GM12878 (cell line): ENCODE measurements at regions not wholly inside any gene's neighbourhood (a gene's known extent, or its start where the extent isn't known, plus 50 kb on each side); places are given as distances from the start of the nearest gene placed in this dataset.
A peak's percentile ranks its signal among the peaks of the same experiment; 100 is the strongest.

Source experiments
- ATAC-seq: fragments of 200-7000 bp; cut with Tn5 transposase; 3 replicates; pipeline ENCODE4 v1.9.1; 2020; ENCODE audit warnings: mild to moderate bottlenecking, moderate library complexity
- BruUV-seq: library from RNA; stranded (reverse); fragments of 400-500 nt; replicated peaks from 2 replicates; lab custom pipeline; 2021; lab: Mats Ljungman, UMichigan
- CTCF ChIA-PET: fragments of 300-600 bp; sonication (Branson Sonifier 250); formaldehyde crosslinking; extraction: SDS; loops from one replicate; lab custom pipeline; 2021; ENCODE audit warnings: inconsistent platforms; lab: Yijun Ruan, JAX
- POLR2A ChIA-PET: fragments of 350-600 bp; formaldehyde crosslinking; extraction: SDS; loops from one replicate; lab custom pipeline; 2021; ENCODE audit warnings: inconsistent platforms; lab: Charles Lee
- RAD21 ChIA-PET: fragments of 300-600 bp; sonication (Branson Sonifier 250); formaldehyde crosslinking; loops from one replicate; lab custom pipeline; 2023; ENCODE audit warnings: antibody characterized with exemption; ENCODE audit not compliant: unreplicated experiment; lab: Charles Lee
- SMC1A ChIA-PET: fragments of 300-600 bp; sonication (Branson Sonifier 250); formaldehyde crosslinking; loops from one replicate; lab custom pipeline; 2023; ENCODE audit not compliant: unreplicated experiment, uncharacterized antibody; lab: Charles Lee
- DNase-seq: peaks from one replicate; pipeline ENCODE4 v3.0.0-alpha.2; 2011; ENCODE audit warnings: low read depth, low spot score
- FAIRE-seq: peaks from 3 replicates; lab custom pipeline; 2011; peaks lifted over from hg19 to GRCh38; lab: Jason Lieb, UNC
- H2AFZ ChIP-seq: 2 replicates; pipeline ENCODE4 v1.6.0; 2011; ENCODE audit warnings: low read depth, low read length, control low read depth; ENCODE audit not compliant: control insufficient read depth
- H3K27ac ChIP-seq: 2 replicates; pipeline ENCODE4 v1.5.1; 2011; ENCODE audit warnings: control low read depth; ENCODE audit not compliant: control insufficient read depth, insufficient read depth
- H3K27me3 ChIP-seq, 2 experiments: replicated peaks in 1 of 2; 2 replicates each; pipeline versions ENCODE4 v1.6.0 to v1.6.1; 2011; ENCODE audit warnings: low read length in 1 of 2; ENCODE audit not compliant: control insufficient read depth in 2 of 2, insufficient read depth in 2 of 2
- H3K36me3 ChIP-seq, 2 experiments: 2 replicates each; pipeline ENCODE4 v1.5.1; 2011; ENCODE audit warnings: low read length in 1 of 2; ENCODE audit not compliant: control insufficient read depth in 2 of 2, insufficient read depth in 2 of 2
- H3K4me1 ChIP-seq: 2 replicates; pipeline ENCODE4 v1.6.1; 2011; ENCODE audit warnings: mild to moderate bottlenecking, low read length, moderate library complexity, mixed read lengths; ENCODE audit not compliant: control insufficient read depth, insufficient read depth
- H3K4me2 ChIP-seq: 2 replicates; pipeline ENCODE4 v1.6.0; 2011; ENCODE audit warnings: control low read depth; ENCODE audit not compliant: control insufficient read depth, insufficient read depth
- H3K4me3 ChIP-seq: fragments of 200-600 bp; sonication (generic); 2 replicates; pipeline ENCODE4 v1.5.1; 2016
- H3K79me2 ChIP-seq: 2 replicates; pipeline ENCODE4 v1.6.0; 2011; ENCODE audit warnings: low read length; ENCODE audit not compliant: control insufficient read depth, insufficient read depth
- H3K9ac ChIP-seq: 2 replicates; pipeline ENCODE4 v1.8.0; 2011; ENCODE audit warnings: low read length, control low read depth, mixed read lengths; ENCODE audit not compliant: control insufficient read depth, insufficient read depth
- H3K9me3 ChIP-seq: replicated peaks from 3 replicates; pipeline ENCODE4 v1.5.1; 2011; ENCODE audit warnings: mild to moderate bottlenecking, low read length; ENCODE audit not compliant: control insufficient read depth, insufficient read depth
- H4K20me1 ChIP-seq: 2 replicates; pipeline ENCODE4 v1.6.0; 2011; ENCODE audit not compliant: control insufficient read depth, insufficient read depth
- ASH2L ChIP-seq: fragments of 300-600, 200-600 bp; sonication (generic); IDR thresholded peaks from 2 replicates; pipeline ENCODE4 v1.6.1; 2017; ENCODE audit warnings: low read depth, mild to moderate bottlenecking, borderline replicate concordance
- BACH1 ChIP-seq: fragments of 450-650 bp; IDR thresholded peaks from 2 replicates; pipeline ENCODE4 v1.6.1; 2017; ENCODE audit warnings: mild to moderate bottlenecking, borderline replicate concordance
- ESRRA ChIP-seq: IDR thresholded peaks from 2 replicates; pipeline ENCODE4 v1.6.1; 2012; ENCODE audit warnings: mild to moderate bottlenecking, low read length, improper control_type of control experiment
- HDGF ChIP-seq: fragments of 450-650 bp; IDR thresholded peaks from 2 replicates; pipeline ENCODE4 v1.6.1; 2016; ENCODE audit warnings: antibody characterized with exemption
- IKZF2 ChIP-seq, 2 experiments: fragments of 450-650 bp; IDR thresholded peaks; 2 replicates each; pipeline ENCODE4 v1.6.1; 2017; ENCODE audit warnings: mild to moderate bottlenecking in 2 of 2, moderate library complexity in 2 of 2
- RBBP5 ChIP-seq: fragments of 200-600 bp; sonication (generic); conservative IDR thresholded peaks from 2 replicates; pipeline ENCODE4 v1.6.1; 2016
- SPI1 ChIP-seq: IDR thresholded peaks from 2 replicates; pipeline ENCODE4 v1.6.1; 2011; ENCODE audit warnings: low read depth, mild to moderate bottlenecking, low read length, moderate library complexity, borderline replicate concordance; ENCODE audit not compliant: insufficient read depth
- YBX1 ChIP-seq: fragments of 450-650 bp; IDR thresholded peaks from 2 replicates; pipeline ENCODE4 v1.6.1; 2016; ENCODE audit warnings: antibody characterized with exemption
- ZBED1 ChIP-seq: IDR thresholded peaks from 2 replicates; pipeline ENCODE4 v1.6.1; 2016; ENCODE audit warnings: borderline replicate concordance
- ZNF217 ChIP-seq: fragments of 450-650 bp; IDR thresholded peaks from 2 replicates; pipeline ENCODE4 v1.6.1; 2017; ENCODE audit warnings: antibody characterized with exemption, mild to moderate bottlenecking
- ZZZ3 ChIP-seq: IDR thresholded peaks from 2 replicates; pipeline ENCODE4 v1.6.1; 2011; ENCODE audit warnings: low read depth; ENCODE audit not compliant: control insufficient read depth, insufficient read length
- WGBS: methylation state at CpG from one replicate; pipeline ENCODE4 v1.1.6; 2016; ENCODE audit warnings: low lambda C conversion rate; ENCODE audit not compliant: insufficient replicate concordance, insufficient coverage; ENCODE audit errors: missing lambda C conversion rate; 5-methylcytosine and 5-hydroxymethylcytosine counted together
- in situ Hi-C: fragments of 300-500 bp; cut with MboI; formaldehyde crosslinking; loops from 9 replicates; pipeline ENCODE4 v1.14.3; 2018; ENCODE audit warnings: mixed read lengths
- intact Hi-C: fragments of 100-400 bp; cut with micrococcal nuclease; formaldehyde crosslinking; loops from one replicate; pipeline ENCODE4 v1.14.2; 2022; ENCODE audit not compliant: unreplicated experiment
- TF ChIP-seq, protein P1 (sequence below): IDR thresholded peaks from 2 replicates; pipeline ENCODE4 v1.6.1; 2012; ENCODE audit warnings: improper control_type of control experiment, low read depth, low read length; ENCODE audit not compliant: insufficient replicate concordance
- TF ChIP-seq, protein P2 (sequence below): IDR thresholded peaks from 2 replicates; pipeline ENCODE4 v1.6.1; 2012; ENCODE audit warnings: mild to moderate bottlenecking, low read depth, low read length
- TF ChIP-seq, protein P3 (sequence below): fragments of 450-650 bp; conservative IDR thresholded peaks from 2 replicates; pipeline ENCODE4 v1.6.1; 2017; ENCODE audit warnings: mild to moderate bottlenecking, moderate library complexity

DNA sequence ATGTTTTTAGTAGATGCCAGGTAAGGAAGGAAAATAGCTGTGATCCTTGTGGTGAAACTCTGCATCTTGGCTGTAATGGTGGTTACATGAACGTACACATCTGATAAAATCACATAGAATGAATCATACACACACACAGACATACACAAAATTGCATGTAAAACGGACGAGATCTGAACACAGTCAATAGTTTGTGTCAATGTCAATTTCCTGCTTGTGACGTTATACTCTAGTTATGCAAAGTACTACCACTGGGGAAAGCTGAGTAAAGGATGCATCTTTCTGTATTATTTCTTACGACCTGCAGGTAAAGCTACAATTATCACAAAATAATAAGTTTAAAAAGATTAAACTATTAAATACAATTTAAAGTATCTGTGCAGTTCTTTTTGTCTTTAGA, 493.7 kb upstream of the ZP4 start:
- ChIA-PET POLR2A (no interaction called here), RAD21 (no interaction called here), SMC1A (interaction anchor here (1.5 kb wide), 1 partner anchor 8 kb away, joined by 4 read pairs; no protein-coding TSS in a partner anchor), CTCF (interaction anchor here (1.1 kb wide), 1 partner anchor 21 kb away, joined by 3 read pairs; no protein-coding TSS in a partner anchor)
- Histone ChIP-seq H2AFZ (no peak overlapping the region), H3K27ac (no peak overlapping the region), H3K36me3 (no peaks in the 10 kb centered on the region), H3K79me2 (no peaks in the 10 kb centered on the region), H3K9me3 (no peaks in the 10 kb centered on the region; the same call in 2 of the 3 replicates), H3K27me3 (no peaks in the 10 kb centered on the region), H3K4me2 (no peak overlapping the region), H4K20me1 (no peaks in the 10 kb centered on the region), H3K4me3 (no peak overlapping the region), H3K4me1 (no peaks in the 10 kb centered on the region), H3K9ac (no peak overlapping the region)
- in situ Hi-C loops: no loop called here
- intact Hi-C loops: no loop called here
- 4% methylated on average over 5 of the region's 5 CpGs for WGBS
- ATAC-seq (peak; percentile 48; the same call in 1 of the 3 replicates), FAIRE-seq (no peak), DNase-seq (no peak)
- BruUV-seq: no TSS peak
- TF ChIP-seq ZNF217 (no peak), IKZF2 (IDR thresholded peaks at IDR 0.05) (no peak), BACH1 (no peak), RBBP5 (no peak), ESRRA (no peak), SPI1 (no peak), ZZZ3 (no peak), YBX1 (no peak), ASH2L (no peak), ZBED1 (no peak), HDGF (no peak)
- TF ChIP-seq, protein P1, sequence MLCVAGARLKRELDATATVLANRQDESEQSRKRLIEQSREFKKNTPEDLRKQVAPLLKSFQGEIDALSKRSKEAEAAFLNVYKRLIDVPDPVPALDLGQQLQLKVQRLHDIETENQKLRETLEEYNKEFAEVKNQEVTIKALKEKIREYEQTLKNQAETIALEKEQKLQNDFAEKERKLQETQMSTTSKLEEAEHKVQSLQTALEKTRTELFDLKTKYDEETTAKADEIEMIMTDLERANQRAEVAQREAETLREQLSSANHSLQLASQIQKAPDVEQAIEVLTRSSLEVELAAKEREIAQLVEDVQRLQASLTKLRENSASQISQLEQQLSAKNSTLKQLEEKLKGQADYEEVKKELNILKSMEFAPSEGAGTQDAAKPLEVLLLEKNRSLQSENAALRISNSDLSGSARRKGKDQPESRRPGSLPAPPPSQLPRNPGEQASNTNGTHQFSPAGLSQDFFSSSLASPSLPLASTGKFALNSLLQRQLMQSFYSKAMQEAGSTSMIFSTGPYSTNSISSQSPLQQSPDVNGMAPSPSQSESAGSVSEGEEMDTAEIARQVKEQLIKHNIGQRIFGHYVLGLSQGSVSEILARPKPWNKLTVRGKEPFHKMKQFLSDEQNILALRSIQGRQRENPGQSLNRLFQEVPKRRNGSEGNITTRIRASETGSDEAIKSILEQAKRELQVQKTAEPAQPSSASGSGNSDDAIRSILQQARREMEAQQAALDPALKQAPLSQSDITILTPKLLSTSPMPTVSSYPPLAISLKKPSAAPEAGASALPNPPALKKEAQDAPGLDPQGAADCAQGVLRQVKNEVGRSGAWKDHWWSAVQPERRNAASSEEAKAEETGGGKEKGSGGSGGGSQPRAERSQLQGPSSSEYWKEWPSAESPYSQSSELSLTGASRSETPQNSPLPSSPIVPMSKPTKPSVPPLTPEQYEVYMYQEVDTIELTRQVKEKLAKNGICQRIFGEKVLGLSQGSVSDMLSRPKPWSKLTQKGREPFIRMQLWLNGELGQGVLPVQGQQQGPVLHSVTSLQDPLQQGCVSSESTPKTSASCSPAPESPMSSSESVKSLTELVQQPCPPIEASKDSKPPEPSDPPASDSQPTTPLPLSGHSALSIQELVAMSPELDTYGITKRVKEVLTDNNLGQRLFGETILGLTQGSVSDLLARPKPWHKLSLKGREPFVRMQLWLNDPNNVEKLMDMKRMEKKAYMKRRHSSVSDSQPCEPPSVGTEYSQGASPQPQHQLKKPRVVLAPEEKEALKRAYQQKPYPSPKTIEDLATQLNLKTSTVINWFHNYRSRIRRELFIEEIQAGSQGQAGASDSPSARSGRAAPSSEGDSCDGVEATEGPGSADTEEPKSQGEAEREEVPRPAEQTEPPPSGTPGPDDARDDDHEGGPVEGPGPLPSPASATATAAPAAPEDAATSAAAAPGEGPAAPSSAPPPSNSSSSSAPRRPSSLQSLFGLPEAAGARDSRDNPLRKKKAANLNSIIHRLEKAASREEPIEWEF: no peak
- TF ChIP-seq, protein P2, sequence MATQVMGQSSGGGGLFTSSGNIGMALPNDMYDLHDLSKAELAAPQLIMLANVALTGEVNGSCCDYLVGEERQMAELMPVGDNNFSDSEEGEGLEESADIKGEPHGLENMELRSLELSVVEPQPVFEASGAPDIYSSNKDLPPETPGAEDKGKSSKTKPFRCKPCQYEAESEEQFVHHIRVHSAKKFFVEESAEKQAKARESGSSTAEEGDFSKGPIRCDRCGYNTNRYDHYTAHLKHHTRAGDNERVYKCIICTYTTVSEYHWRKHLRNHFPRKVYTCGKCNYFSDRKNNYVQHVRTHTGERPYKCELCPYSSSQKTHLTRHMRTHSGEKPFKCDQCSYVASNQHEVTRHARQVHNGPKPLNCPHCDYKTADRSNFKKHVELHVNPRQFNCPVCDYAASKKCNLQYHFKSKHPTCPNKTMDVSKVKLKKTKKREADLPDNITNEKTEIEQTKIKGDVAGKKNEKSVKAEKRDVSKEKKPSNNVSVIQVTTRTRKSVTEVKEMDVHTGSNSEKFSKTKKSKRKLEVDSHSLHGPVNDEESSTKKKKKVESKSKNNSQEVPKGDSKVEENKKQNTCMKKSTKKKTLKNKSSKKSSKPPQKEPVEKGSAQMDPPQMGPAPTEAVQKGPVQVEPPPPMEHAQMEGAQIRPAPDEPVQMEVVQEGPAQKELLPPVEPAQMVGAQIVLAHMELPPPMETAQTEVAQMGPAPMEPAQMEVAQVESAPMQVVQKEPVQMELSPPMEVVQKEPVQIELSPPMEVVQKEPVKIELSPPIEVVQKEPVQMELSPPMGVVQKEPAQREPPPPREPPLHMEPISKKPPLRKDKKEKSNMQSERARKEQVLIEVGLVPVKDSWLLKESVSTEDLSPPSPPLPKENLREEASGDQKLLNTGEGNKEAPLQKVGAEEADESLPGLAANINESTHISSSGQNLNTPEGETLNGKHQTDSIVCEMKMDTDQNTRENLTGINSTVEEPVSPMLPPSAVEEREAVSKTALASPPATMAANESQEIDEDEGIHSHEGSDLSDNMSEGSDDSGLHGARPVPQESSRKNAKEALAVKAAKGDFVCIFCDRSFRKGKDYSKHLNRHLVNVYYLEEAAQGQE: no peak
- TF ChIP-seq, protein P3, sequence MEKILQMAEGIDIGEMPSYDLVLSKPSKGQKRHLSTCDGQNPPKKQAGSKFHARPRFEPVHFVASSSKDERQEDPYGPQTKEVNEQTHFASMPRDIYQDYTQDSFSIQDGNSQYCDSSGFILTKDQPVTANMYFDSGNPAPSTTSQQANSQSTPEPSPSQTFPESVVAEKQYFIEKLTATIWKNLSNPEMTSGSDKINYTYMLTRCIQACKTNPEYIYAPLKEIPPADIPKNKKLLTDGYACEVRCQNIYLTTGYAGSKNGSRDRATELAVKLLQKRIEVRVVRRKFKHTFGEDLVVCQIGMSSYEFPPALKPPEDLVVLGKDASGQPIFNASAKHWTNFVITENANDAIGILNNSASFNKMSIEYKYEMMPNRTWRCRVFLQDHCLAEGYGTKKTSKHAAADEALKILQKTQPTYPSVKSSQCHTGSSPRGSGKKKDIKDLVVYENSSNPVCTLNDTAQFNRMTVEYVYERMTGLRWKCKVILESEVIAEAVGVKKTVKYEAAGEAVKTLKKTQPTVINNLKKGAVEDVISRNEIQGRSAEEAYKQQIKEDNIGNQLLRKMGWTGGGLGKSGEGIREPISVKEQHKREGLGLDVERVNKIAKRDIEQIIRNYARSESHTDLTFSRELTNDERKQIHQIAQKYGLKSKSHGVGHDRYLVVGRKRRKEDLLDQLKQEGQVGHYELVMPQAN: no peak
